WTC11 (cell line): ENCODE measurements at regions not wholly inside any gene's neighbourhood (a gene's known extent, or its start where the extent isn't known, plus 50 kb on each side); places are given as distances from the start of the nearest gene placed in this dataset.

Experiments used
- ATAC-seq: fragments of 200-7000 bp; cut with Tn5 transposase; 2 replicates; pipeline ENCODE4 v1.10.0; 2021; ENCODE audit warnings: mild to moderate bottlenecking, moderate library complexity
- CTCF ChIA-PET: fragments of 300-600 bp; sonication (Branson Sonifier 250); formaldehyde crosslinking; loops from one replicate; lab custom pipeline; 2021; ENCODE audit warnings: antibody characterized with exemption; lab: Charles Lee
- POLR2A ChIA-PET: fragments of 350-600 bp; sonication (Branson Sonifier 250); formaldehyde crosslinking; loops from one replicate; lab custom pipeline; 2021; ENCODE audit warnings: antibody characterized with exemption; lab: Charles Lee
- DNase-seq: peaks from one replicate; pipeline ENCODE4 v3.0.0; 2021; ENCODE audit warnings: low spot score
- H3K27ac Mint-ChIP-seq: 2 replicates; pipeline ENCODE4 v1.8.0; 2021; ENCODE audit warnings: mixed read lengths
- H3K27me3 Mint-ChIP-seq: 2 replicates; pipeline ENCODE4 v1.8.0; 2021; ENCODE audit warnings: low read depth, mild to moderate bottlenecking, moderate library complexity, mixed read lengths
- H3K36me3 Mint-ChIP-seq: 2 replicates; pipeline ENCODE4 v1.8.0; 2021; ENCODE audit warnings: mixed read lengths
- H3K4me1 Mint-ChIP-seq: 2 replicates; pipeline ENCODE4 v1.8.0; 2022; ENCODE audit warnings: mixed read lengths
- H3K4me3 Mint-ChIP-seq: 2 replicates; pipeline ENCODE4 v1.8.0; 2021; ENCODE audit warnings: mild to moderate bottlenecking, moderate library complexity, mixed read lengths
- H3K9me3 Mint-ChIP-seq: 2 replicates; pipeline ENCODE4 v1.8.0; 2021; ENCODE audit warnings: mixed read lengths
- CBFB ChIP-seq: sonication (generic); formaldehyde crosslinking; IDR thresholded peaks from 2 replicates; pipeline ENCODE4 v1.8.1; 2022; ENCODE audit warnings: mild to moderate bottlenecking, low read depth, missing genetic modification reagents
- CDX4 ChIP-seq: fragments of 250-450 bp; sonication (Bioruptor Pico); IDR thresholded peaks from 2 replicates; pipeline ENCODE4 v1.9.0; 2021; ENCODE audit warnings: moderate library complexity, mild to moderate bottlenecking, inconsistent platforms, borderline replicate concordance
- CREM ChIP-seq: sonication (generic); formaldehyde crosslinking; IDR thresholded peaks from 2 replicates; pipeline ENCODE4 v1.8.1; 2022; ENCODE audit warnings: mild to moderate bottlenecking, missing genetic modification reagents, moderate library complexity
- FOXJ3 ChIP-seq: sonication (generic); formaldehyde crosslinking; IDR thresholded peaks from 2 replicates; pipeline ENCODE4 v1.9.0; 2021; ENCODE audit warnings: missing genetic modification reagents, mild to moderate bottlenecking, borderline replicate concordance
- GABPB1 ChIP-seq: sonication (generic); formaldehyde crosslinking; IDR thresholded peaks from 2 replicates; pipeline ENCODE4 v1.8.1; 2023; ENCODE audit warnings: mild to moderate bottlenecking, missing genetic modification reagents
- IRF1 ChIP-seq: sonication (generic); formaldehyde crosslinking; IDR thresholded peaks from 2 replicates; pipeline ENCODE4 v1.8.0; 2023; ENCODE audit warnings: missing genetic modification reagents
- JUN ChIP-seq: sonication (generic); formaldehyde crosslinking; IDR thresholded peaks from 2 replicates; pipeline ENCODE4 v1.8.0; 2023; ENCODE audit warnings: mild to moderate bottlenecking, missing genetic modification reagents
- NFE2L1 ChIP-seq: sonication (generic); formaldehyde crosslinking; IDR thresholded peaks from 2 replicates; pipeline ENCODE4 v1.8.1; 2023; ENCODE audit warnings: missing genetic modification reagents
- NFYB ChIP-seq: sonication (generic); formaldehyde crosslinking; conservative IDR thresholded peaks from 2 replicates; pipeline ENCODE4 v1.8.0; 2022; ENCODE audit warnings: low read depth, missing genetic modification reagents
- OVOL2 ChIP-seq: fragments of 250-450 bp; sonication (Bioruptor Pico); IDR thresholded peaks from 2 replicates; pipeline ENCODE4 v1.9.0; 2021; ENCODE audit warnings: mild to moderate bottlenecking, borderline replicate concordance
- PREB ChIP-seq: sonication (generic); formaldehyde crosslinking; IDR thresholded peaks from 2 replicates; pipeline ENCODE4 v1.8.1; 2022; ENCODE audit warnings: mild to moderate bottlenecking, missing genetic modification reagents, moderate library complexity, borderline replicate concordance
- RORB ChIP-seq: fragments of 250-450 bp; sonication (Bioruptor Pico); IDR thresholded peaks from 2 replicates; pipeline ENCODE4 v1.9.0; 2021; ENCODE audit warnings: mild to moderate bottlenecking
- TCF7 ChIP-seq: sonication (generic); formaldehyde crosslinking; IDR thresholded peaks from 2 replicates; pipeline ENCODE4 v1.8.0; 2022; ENCODE audit warnings: mild to moderate bottlenecking, low read depth, missing genetic modification reagents, moderate library complexity
- ZNF219 ChIP-seq: sonication (generic); formaldehyde crosslinking; IDR thresholded peaks from 2 replicates; pipeline ENCODE4 v1.8.0; 2023; ENCODE audit warnings: missing genetic modification reagents, mild to moderate bottlenecking, borderline replicate concordance
- ZNF263 ChIP-seq: sonication (generic); formaldehyde crosslinking; IDR thresholded peaks from 2 replicates; pipeline ENCODE4 v1.8.1; 2022; ENCODE audit warnings: low read depth, mild to moderate bottlenecking, moderate library complexity, missing genetic modification reagents
- TF ChIP-seq, protein P1 (sequence below): fragments of 250-450 bp; sonication (Bioruptor Pico); IDR thresholded peaks from 2 replicates; pipeline ENCODE4 v1.9.0; 2021; ENCODE audit warnings: mild to moderate bottlenecking
- TF ChIP-seq, protein P2 (sequence below): sonication (generic); formaldehyde crosslinking; IDR thresholded peaks from 2 replicates; pipeline ENCODE4 v1.8.0; 2022; ENCODE audit warnings: missing genetic modification reagents
- TF ChIP-seq, protein P3 (sequence below): fragments of 250-450 bp; sonication (Bioruptor Pico); IDR thresholded peaks from 2 replicates; pipeline ENCODE4 v1.9.0; 2021; ENCODE audit warnings: mild to moderate bottlenecking, borderline replicate concordance
- TF ChIP-seq, protein P4 (sequence below): sonication (generic); formaldehyde crosslinking; conservative IDR thresholded peaks from 2 replicates; pipeline ENCODE4 v1.8.1; 2022; ENCODE audit warnings: mild to moderate bottlenecking, missing genetic modification reagents

DNA sequence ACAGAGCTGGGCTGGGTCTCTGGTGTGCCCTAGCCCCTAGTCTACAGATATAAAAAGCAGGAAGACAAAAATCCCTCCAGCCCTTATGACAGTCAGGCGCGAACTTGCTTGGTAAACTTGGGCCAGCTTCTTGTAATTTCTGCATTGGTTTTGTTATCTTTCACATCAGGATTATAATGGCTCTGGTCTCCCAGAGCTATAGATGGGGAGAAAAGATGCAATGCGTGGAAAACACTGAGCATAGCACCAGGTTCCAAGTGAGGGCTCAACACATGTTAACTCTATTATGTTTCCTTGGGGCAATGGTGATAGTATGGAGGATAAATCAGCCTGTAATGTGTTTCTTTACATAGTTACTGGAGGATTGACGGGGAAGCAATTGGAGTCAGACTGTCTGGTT, 246.8 kb upstream of the KCNG1 start:
- Mint-ChIP-seq H3K4me3 (no peak overlapping the region), H3K36me3 (peaks cover 18% of the 10 kb centered on the region), H3K9me3 (peaks cover 46% of the 10 kb centered on the region), H3K27me3 (peaks cover under 1% of the 10 kb centered on the region; the same call in 1 of the 2 replicates), H3K4me1 (no peaks in the 10 kb centered on the region)
- ATAC-seq, result no peak
- no peak for DNase-seq
- CTCF ChIA-PET, result interaction anchor here (1.0 to 2.5 kb wide), 3 partner anchors 49 to 254 kb away, joined by 3 to 7 read pairs (median 3); no protein-coding TSS in a partner anchor
- no peak for TF ChIP-seq CDX4 (CRISPR knock-in tag)
- TF ChIP-seq, all 79 proteins: peak for 0
- H3K27ac Mint-ChIP-seq, result no peak overlapping the region
- POLR2A ChIA-PET, result no interaction called here

- Mint-ChIP-seq H3K9me3 (peaks cover 59% of the 10 kb centered on the region), H3K27ac (no peak overlapping the region), H3K4me1 (no peaks in the 10 kb centered on the region), H3K27me3 (peaks cover 6% of the 10 kb centered on the region), H3K4me3 (no peak overlapping the region), H3K36me3 (peaks cover 22% of the 10 kb centered on the region)
- DNase-seq, result no peak
- ATAC-seq, result no peak
- POLR2A ChIA-PET, result no interaction called here
- CTCF ChIA-PET, result no interaction called here
- TF ChIP-seq NFE2L1 (no peak), TCF7 (CRISPR knock-in tag) (no peak)
Observed at GRCh38 chr20:51267679-51268078, 244.8 kb upstream of the KCNG1 start.

GRCh38 chr20:51266353-51266752, 243.4 kb upstream of the KCNG1 start:
- H3K4me3 Mint-ChIP-seq, result no peak overlapping the region
- ChIA-PET POLR2A (no interaction called here), CTCF (no interaction called here)
- H3K4me1 Mint-ChIP-seq, result no peaks in the 10 kb centered on the region
- H3K36me3 Mint-ChIP-seq, result peaks cover 22% of the 10 kb centered on the region
- H3K9me3 Mint-ChIP-seq, result peaks cover 58% of the 10 kb centered on the region
- H3K27ac Mint-ChIP-seq, result no peak overlapping the region
- H3K27me3 Mint-ChIP-seq, result peaks cover 6% of the 10 kb centered on the region
- ATAC-seq (no peak), DNase-seq (no peak)
- TF ChIP-seq, protein P1, sequence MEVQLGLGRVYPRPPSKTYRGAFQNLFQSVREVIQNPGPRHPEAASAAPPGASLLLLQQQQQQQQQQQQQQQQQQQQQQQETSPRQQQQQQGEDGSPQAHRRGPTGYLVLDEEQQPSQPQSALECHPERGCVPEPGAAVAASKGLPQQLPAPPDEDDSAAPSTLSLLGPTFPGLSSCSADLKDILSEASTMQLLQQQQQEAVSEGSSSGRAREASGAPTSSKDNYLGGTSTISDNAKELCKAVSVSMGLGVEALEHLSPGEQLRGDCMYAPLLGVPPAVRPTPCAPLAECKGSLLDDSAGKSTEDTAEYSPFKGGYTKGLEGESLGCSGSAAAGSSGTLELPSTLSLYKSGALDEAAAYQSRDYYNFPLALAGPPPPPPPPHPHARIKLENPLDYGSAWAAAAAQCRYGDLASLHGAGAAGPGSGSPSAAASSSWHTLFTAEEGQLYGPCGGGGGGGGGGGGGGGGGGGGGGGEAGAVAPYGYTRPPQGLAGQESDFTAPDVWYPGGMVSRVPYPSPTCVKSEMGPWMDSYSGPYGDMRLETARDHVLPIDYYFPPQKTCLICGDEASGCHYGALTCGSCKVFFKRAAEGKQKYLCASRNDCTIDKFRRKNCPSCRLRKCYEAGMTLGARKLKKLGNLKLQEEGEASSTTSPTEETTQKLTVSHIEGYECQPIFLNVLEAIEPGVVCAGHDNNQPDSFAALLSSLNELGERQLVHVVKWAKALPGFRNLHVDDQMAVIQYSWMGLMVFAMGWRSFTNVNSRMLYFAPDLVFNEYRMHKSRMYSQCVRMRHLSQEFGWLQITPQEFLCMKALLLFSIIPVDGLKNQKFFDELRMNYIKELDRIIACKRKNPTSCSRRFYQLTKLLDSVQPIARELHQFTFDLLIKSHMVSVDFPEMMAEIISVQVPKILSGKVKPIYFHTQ (CRISPR knock-in tag), result no peak
- TF ChIP-seq RORB (CRISPR knock-in tag) (no peak), IRF1 (no peak), CREM (CRISPR knock-in tag) (no peak), GABPB1 (CRISPR knock-in tag) (no peak), CBFB (CRISPR knock-in tag) (no peak), JUN (CRISPR knock-in tag) (no peak), ZNF219 (CRISPR knock-in tag) (no peak), NFYB (CRISPR knock-in tag) (no peak), PREB (CRISPR knock-in tag) (no peak), OVOL2 (CRISPR knock-in tag) (no peak), FOXJ3 (CRISPR knock-in tag) (no peak), ZNF263 (CRISPR knock-in tag) (no peak)
- TF ChIP-seq, protein P2, sequence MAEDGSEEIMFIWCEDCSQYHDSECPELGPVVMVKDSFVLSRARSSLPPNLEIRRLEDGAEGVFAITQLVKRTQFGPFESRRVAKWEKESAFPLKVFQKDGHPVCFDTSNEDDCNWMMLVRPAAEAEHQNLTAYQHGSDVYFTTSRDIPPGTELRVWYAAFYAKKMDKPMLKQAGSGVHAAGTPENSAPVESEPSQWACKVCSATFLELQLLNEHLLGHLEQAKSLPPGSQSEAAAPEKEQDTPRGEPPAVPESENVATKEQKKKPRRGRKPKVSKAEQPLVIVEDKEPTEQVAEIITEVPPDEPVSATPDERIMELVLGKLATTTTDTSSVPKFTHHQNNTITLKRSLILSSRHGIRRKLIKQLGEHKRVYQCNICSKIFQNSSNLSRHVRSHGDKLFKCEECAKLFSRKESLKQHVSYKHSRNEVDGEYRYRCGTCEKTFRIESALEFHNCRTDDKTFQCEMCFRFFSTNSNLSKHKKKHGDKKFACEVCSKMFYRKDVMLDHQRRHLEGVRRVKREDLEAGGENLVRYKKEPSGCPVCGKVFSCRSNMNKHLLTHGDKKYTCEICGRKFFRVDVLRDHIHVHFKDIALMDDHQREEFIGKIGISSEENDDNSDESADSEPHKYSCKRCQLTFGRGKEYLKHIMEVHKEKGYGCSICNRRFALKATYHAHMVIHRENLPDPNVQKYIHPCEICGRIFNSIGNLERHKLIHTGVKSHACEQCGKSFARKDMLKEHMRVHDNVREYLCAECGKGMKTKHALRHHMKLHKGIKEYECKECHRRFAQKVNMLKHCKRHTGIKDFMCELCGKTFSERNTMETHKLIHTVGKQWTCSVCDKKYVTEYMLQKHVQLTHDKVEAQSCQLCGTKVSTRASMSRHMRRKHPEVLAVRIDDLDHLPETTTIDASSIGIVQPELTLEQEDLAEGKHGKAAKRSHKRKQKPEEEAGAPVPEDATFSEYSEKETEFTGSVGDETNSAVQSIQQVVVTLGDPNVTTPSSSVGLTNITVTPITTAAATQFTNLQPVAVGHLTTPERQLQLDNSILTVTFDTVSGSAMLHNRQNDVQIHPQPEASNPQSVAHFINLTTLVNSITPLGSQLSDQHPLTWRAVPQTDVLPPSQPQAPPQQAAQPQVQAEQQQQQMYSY (CRISPR knock-in tag), result no peak
- TF ChIP-seq, protein P3, sequence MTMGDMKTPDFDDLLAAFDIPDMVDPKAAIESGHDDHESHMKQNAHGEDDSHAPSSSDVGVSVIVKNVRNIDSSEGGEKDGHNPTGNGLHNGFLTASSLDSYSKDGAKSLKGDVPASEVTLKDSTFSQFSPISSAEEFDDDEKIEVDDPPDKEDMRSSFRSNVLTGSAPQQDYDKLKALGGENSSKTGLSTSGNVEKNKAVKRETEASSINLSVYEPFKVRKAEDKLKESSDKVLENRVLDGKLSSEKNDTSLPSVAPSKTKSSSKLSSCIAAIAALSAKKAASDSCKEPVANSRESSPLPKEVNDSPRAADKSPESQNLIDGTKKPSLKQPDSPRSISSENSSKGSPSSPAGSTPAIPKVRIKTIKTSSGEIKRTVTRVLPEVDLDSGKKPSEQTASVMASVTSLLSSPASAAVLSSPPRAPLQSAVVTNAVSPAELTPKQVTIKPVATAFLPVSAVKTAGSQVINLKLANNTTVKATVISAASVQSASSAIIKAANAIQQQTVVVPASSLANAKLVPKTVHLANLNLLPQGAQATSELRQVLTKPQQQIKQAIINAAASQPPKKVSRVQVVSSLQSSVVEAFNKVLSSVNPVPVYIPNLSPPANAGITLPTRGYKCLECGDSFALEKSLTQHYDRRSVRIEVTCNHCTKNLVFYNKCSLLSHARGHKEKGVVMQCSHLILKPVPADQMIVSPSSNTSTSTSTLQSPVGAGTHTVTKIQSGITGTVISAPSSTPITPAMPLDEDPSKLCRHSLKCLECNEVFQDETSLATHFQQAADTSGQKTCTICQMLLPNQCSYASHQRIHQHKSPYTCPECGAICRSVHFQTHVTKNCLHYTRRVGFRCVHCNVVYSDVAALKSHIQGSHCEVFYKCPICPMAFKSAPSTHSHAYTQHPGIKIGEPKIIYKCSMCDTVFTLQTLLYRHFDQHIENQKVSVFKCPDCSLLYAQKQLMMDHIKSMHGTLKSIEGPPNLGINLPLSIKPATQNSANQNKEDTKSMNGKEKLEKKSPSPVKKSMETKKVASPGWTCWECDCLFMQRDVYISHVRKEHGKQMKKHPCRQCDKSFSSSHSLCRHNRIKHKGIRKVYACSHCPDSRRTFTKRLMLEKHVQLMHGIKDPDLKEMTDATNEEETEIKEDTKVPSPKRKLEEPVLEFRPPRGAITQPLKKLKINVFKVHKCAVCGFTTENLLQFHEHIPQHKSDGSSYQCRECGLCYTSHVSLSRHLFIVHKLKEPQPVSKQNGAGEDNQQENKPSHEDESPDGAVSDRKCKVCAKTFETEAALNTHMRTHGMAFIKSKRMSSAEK, result no peak
- TF ChIP-seq, protein P4, sequence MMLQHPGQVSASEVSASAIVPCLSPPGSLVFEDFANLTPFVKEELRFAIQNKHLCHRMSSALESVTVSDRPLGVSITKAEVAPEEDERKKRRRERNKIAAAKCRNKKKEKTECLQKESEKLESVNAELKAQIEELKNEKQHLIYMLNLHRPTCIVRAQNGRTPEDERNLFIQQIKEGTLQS (CRISPR knock-in tag), result no peak
